Mesendoderm (in vitro differentiated cells): ENCODE measurements at regions not wholly inside any gene's neighbourhood (a gene's known extent, or its start where the extent isn't known, plus 50 kb on each side); places are given as distances from the start of the nearest gene placed in this dataset.
"Not testable (repeated sequence)": the region's sequence is repeated elsewhere in the genome, so short reads cannot be mapped to it uniquely, and the experiment has no call there.

Source experiments
- DNase-seq: peaks from one replicate; pipeline ENCODE4 v3.0.0; 2013
- H2AK5ac ChIP-seq: 2 replicates; pipeline ENCODE4 v1.6.1; 2013; ENCODE audit warnings: low read length, inconsistent platforms
- H2BK120ac ChIP-seq: 2 replicates; pipeline ENCODE4 v1.6.1; 2013; ENCODE audit warnings: low read depth, mild to moderate bottlenecking, low read length, moderate library complexity, mixed read lengths
- H2BK15ac ChIP-seq: replicated peaks from 2 replicates; pipeline ENCODE4 v1.6.1; 2013; ENCODE audit warnings: low read depth, mild to moderate bottlenecking, moderate library complexity
- H2BK5ac ChIP-seq: 2 replicates; pipeline ENCODE4 v1.6.1; 2013; ENCODE audit warnings: low read length, inconsistent platforms
- H3K18ac ChIP-seq: 2 replicates; pipeline ENCODE4 v1.6.1; 2013; ENCODE audit warnings: mild to moderate bottlenecking, low read length, mixed read lengths
- H3K23ac ChIP-seq: one replicate; pipeline ENCODE4 v1.6.1; 2013; ENCODE audit warnings: low read length
- H3K27ac ChIP-seq: 2 replicates; pipeline ENCODE4 v1.5.1; 2013; ENCODE audit warnings: low read depth, mild to moderate bottlenecking, inconsistent platforms, low read length, moderate library complexity
- H3K27me3 ChIP-seq: 2 replicates; pipeline ENCODE4 v1.6.1; 2013; ENCODE audit warnings: low read length, control low read depth, mild to moderate bottlenecking, inconsistent platforms; ENCODE audit not compliant: insufficient read depth, poor library complexity
- H3K36me3 ChIP-seq: 2 replicates; pipeline ENCODE4 v1.6.1; 2013; ENCODE audit warnings: low read length, inconsistent platforms; ENCODE audit not compliant: control insufficient read depth, insufficient read depth
- H3K4ac ChIP-seq: one replicate; pipeline ENCODE4 v1.6.1; 2013; ENCODE audit warnings: low read depth, mild to moderate bottlenecking, low read length, moderate library complexity
- H3K4me1 ChIP-seq: 2 replicates; pipeline ENCODE4 v1.6.1; 2013; ENCODE audit warnings: low read depth, low read length, inconsistent platforms; ENCODE audit not compliant: control insufficient read depth
- H3K4me2 ChIP-seq: 2 replicates; pipeline ENCODE4 v1.6.1; 2013; ENCODE audit warnings: low read length
- H3K4me3 ChIP-seq: 2 replicates; pipeline ENCODE4 v1.5.1; 2013; ENCODE audit warnings: mild to moderate bottlenecking, low read length
- H3K56ac ChIP-seq: one replicate; pipeline ENCODE4 v1.6.1; 2013; ENCODE audit warnings: low read length
- H3K79me1 ChIP-seq: 2 replicates; pipeline ENCODE4 v1.6.1; 2013; ENCODE audit warnings: low read length, inconsistent platforms
- H3K79me2 ChIP-seq: 2 replicates; pipeline ENCODE4 v1.6.1; 2013; ENCODE audit warnings: mild to moderate bottlenecking, low read length; ENCODE audit not compliant: control insufficient read depth, insufficient read depth
- H3K9ac ChIP-seq: 2 replicates; pipeline ENCODE4 v1.6.1; 2013; ENCODE audit warnings: low read length, inconsistent platforms
- H4K5ac ChIP-seq: one replicate; pipeline ENCODE4 v1.6.1; 2013; ENCODE audit warnings: low read length
- H4K8ac ChIP-seq: one replicate; pipeline ENCODE4 v1.6.1; 2013; ENCODE audit warnings: low read depth, mild to moderate bottlenecking, control low read depth, low read length, moderate library complexity
- WGBS: extraction: QIAGEN DNeasy Blood & Tissue Kit; methylation state at CpG from one replicate; pipeline ENCODE4 v1.1.7; 2013; ENCODE audit warnings: low lambda C conversion rate, missing lambda C conversion rate; ENCODE audit not compliant: insufficient coverage; ENCODE audit errors: extremely low coverage; 5-methylcytosine and 5-hydroxymethylcytosine counted together

GRCh38 chr7:81488210-81488609 is 281.6 kb downstream of the HGF start:
- Histone ChIP-seq H3K79me2 (no peaks in the 10 kb centered on the region), H3K9ac (no peak overlapping the region), H3K36me3 (no peaks in the 10 kb centered on the region), H3K4me2 (no peak overlapping the region), H4K8ac (no peak overlapping the region), H4K5ac (no peak overlapping the region), H3K4me1 (no peaks in the 10 kb centered on the region), H2BK15ac (no peak overlapping the region), H3K23ac (no peak overlapping the region), H3K4me3 (no peak overlapping the region), H3K18ac (no peak overlapping the region), H3K27ac (no peak overlapping the region), H2BK5ac (no peak overlapping the region), H3K79me1 (no peaks in the 10 kb centered on the region), H3K4ac (no peak overlapping the region), H2AK5ac (no peak overlapping the region), H2BK120ac (no peak overlapping the region), H3K27me3 (no peaks in the 10 kb centered on the region), H3K56ac (no peak overlapping the region)
- DNase-seq: no peak
- WGBS: no CpG with 5 or more reads among the region's 2 CpGs

- Histone ChIP-seq H3K56ac (no peak overlapping the region), H3K23ac (no peak overlapping the region), H3K36me3 (no peaks in the 10 kb centered on the region), H2AK5ac (no peak overlapping the region), H3K18ac (no peak overlapping the region), H3K79me1 (no peaks in the 10 kb centered on the region), H2BK120ac (no peak overlapping the region), H2BK15ac (no peak overlapping the region), H3K27me3 (no peaks in the 10 kb centered on the region), H4K5ac (no peak overlapping the region), H3K9ac (no peak overlapping the region), H3K4me3 (no peak overlapping the region), H4K8ac (no peak overlapping the region), H3K4me1 (no peaks in the 10 kb centered on the region), H3K4me2 (no peak overlapping the region), H3K27ac (no peak overlapping the region), H2BK5ac (no peak overlapping the region), H3K79me2 (no peaks in the 10 kb centered on the region), H3K4ac (no peak overlapping the region)
- WGBS: no CpG with 5 or more reads among the region's 6 CpGs
- DNase-seq: no peak
Observed at GRCh38 chr7:81487516-81487915, 282.3 kb downstream of the HGF start.

DNA sequence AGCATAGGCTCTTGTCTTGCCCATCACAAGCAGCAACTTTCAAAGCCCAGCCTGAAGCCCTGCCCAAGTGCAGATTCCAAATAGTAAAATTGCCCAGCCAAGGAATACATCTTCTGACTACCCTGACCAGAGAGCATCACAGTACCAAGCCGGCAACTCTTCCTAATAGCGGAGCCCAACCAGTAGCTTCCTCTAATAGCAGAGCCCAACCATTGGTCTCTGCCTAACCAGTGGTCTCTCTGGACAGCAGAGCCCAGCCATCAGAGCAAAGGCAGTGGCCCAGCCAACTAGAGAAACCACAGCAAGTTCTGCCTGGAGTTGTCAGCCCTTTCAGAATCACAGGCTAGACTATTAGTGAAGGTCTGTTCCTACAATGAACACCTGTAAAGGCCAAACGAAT is 285.6 kb downstream of the HGF start:
- no peak overlapping the region for H4K5ac ChIP-seq
- H3K23ac ChIP-seq: no peak overlapping the region
- no peak overlapping the region for H3K4me2 ChIP-seq
- no peaks in the 10 kb centered on the region for H3K79me2 ChIP-seq
- no peaks in the 10 kb centered on the region for H3K36me3 ChIP-seq
- no peak overlapping the region for H3K56ac ChIP-seq
- H3K79me1 ChIP-seq: no peaks in the 10 kb centered on the region
- no peak overlapping the region for H3K9ac ChIP-seq
- no peaks in the 10 kb centered on the region for H3K4me1 ChIP-seq
- H4K8ac ChIP-seq: no peak overlapping the region
- no peak overlapping the region for H2BK120ac ChIP-seq
- H3K4me3 ChIP-seq: no peak overlapping the region
- no peaks in the 10 kb centered on the region for H3K27me3 ChIP-seq
- no peak overlapping the region for H2BK15ac ChIP-seq
- no peak overlapping the region for H3K27ac ChIP-seq
- H2BK5ac ChIP-seq: no peak overlapping the region
- H2AK5ac ChIP-seq: no peak overlapping the region
- H3K18ac ChIP-seq: no peak overlapping the region
- no peak overlapping the region for H3K4ac ChIP-seq
- DNase-seq: peak; percentile 94
- whole genome bisulfite sequencing: no CpG with 5 or more reads among the region's 3 CpGs

GRCh38 chr7:81482600-81483186 is 287.2 kb downstream of the HGF start:
- Histone ChIP-seq H3K23ac (no peak overlapping the region), H3K79me1 (no peaks in the 10 kb centered on the region), H2AK5ac (no peak overlapping the region), H2BK120ac (no peak overlapping the region), H3K27ac (no peak overlapping the region), H3K79me2 (no peaks in the 10 kb centered on the region), H3K4me2 (no peak overlapping the region), H3K4me1 (no peaks in the 10 kb centered on the region), H2BK5ac (no peak overlapping the region), H3K36me3 (no peaks in the 10 kb centered on the region), H3K4me3 (no peak overlapping the region), H3K4ac (no peak overlapping the region), H3K27me3 (no peaks in the 10 kb centered on the region), H4K5ac (no peak overlapping the region), H3K56ac (no peak overlapping the region), H2BK15ac (no peak overlapping the region), H3K9ac (no peak overlapping the region), H3K18ac (no peak overlapping the region), H4K8ac (no peak overlapping the region)
- DNase-seq: no peak
- WGBS: no CpG with 5 or more reads among the region's 2 CpGs

DNA sequence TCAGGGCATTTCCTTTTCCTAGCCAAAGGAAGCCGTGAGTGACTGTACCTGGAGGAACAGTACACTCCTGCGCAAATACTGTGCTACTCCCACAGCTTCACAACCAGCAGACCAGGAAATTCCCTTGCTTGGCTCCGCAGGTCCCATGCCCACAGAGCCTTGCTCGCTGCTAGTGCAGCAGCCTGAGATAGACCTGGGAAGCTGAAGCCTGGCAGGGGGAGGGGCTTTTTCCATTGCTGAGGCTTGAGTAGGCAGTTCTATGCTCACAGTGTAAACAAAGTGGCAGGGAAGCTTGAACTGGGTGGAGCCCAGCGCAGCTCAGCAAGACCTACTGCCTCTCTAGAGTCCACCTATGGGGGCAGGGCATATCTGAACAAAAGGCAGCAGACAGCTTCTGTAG is 291.2 kb downstream of the HGF start:
- no peak for DNase-seq
- Histone ChIP-seq H2BK5ac (no peak overlapping the region), H3K9ac (no peak overlapping the region), H2BK120ac (no peak overlapping the region), H3K23ac (no peak overlapping the region), H3K79me2 (no peaks in the 10 kb centered on the region), H4K5ac (no peak overlapping the region), H3K4me1 (no peaks in the 10 kb centered on the region), H3K56ac (no peak overlapping the region), H3K79me1 (no peaks in the 10 kb centered on the region), H2BK15ac (no peak overlapping the region), H4K8ac (no peak overlapping the region), H3K18ac (no peak overlapping the region), H3K27me3 (no peaks in the 10 kb centered on the region), H3K36me3 (no peaks in the 10 kb centered on the region), H3K4me3 (no peak overlapping the region), H2AK5ac (no peak overlapping the region), H3K4ac (no peak overlapping the region), H3K27ac (no peak overlapping the region), H3K4me2 (no peak overlapping the region)
- no CpG with 5 or more reads among the region's 5 CpGs for WGBS

GRCh38 chr7:81478201-81478600 is 291.6 kb downstream of the HGF start:
- not testable (repeated sequence) for H3K23ac ChIP-seq, H2BK120ac ChIP-seq, H3K4ac ChIP-seq, H3K79me1 ChIP-seq, H3K4me1 ChIP-seq, H3K27me3 ChIP-seq, H2BK5ac ChIP-seq, H4K8ac ChIP-seq, DNase-seq, H3K36me3 ChIP-seq, H2AK5ac ChIP-seq, H3K79me2 ChIP-seq, H3K4me3 ChIP-seq, H3K27ac ChIP-seq, H3K4me2 ChIP-seq, H4K5ac ChIP-seq, H3K9ac ChIP-seq, H3K56ac ChIP-seq, H3K18ac ChIP-seq, H2BK15ac ChIP-seq
- WGBS: no CpG with 5 or more reads among the region's 3 CpGs
